ENCODE measurements at regions not wholly inside any gene's neighbourhood (a gene's known extent, or its start where the extent isn't known, plus 50 kb on each side); places are given as distances from the start of the nearest gene placed in this dataset.

GRCh38 chr6:103081126-103081525 lies 1687.6 kb downstream of the GRIK2 start:
- TF ChIP-seq POLR2A (IDR thresholded peaks at IDR 0.05; ENCODE audit: low read length) = no peak
- TF ChIP-seq GATA1 (IDR thresholded peaks at IDR 0.05; ENCODE audit: low read depth, low read length) = no peak
